ENCODE measurements at regions not wholly inside any gene's neighbourhood (a gene's known extent, or its start where the extent isn't known, plus 50 kb on each side); places are given as distances from the start of the nearest gene placed in this dataset.

GRCh38 chr6:91506509-91506908, 919.6 kb upstream of the MAP3K7 start:
- no peak for TF ChIP-seq POLR2AphosphoS5 (IDR thresholded peaks at IDR 0.05; ENCODE audit: low read depth, low read length)
- no peak for TF ChIP-seq POLR2A (IDR thresholded peaks at IDR 0.05; ENCODE audit: low read depth, low read length)
- TF ChIP-seq TAF1 (IDR thresholded peaks at IDR 0.05; ENCODE audit: borderline replicate concordance, low read depth, low read length), result no peak
